Activated T-cell treated with anti-CD3 and anti-CD28 coated beads for 24 hours (primary cell): ENCODE measurements at regions not wholly inside any gene's neighbourhood (a gene's known extent, or its start where the extent isn't known, plus 50 kb on each side); places are given as distances from the start of the nearest gene placed in this dataset.
"Not testable (repeated sequence)": the region's sequence is repeated elsewhere in the genome, so short reads cannot be mapped to it uniquely, and the experiment has no call there.

Experiments
- DNase-seq: peaks from one replicate; pipeline ENCODE4 v3.0.0-alpha.2; 2020; ENCODE audit warnings: low read depth

- DNase-seq = no peak
Observed at GRCh38 chr3:71961891-71962290, 176.9 kb upstream of the PROK2 start.

DNA sequence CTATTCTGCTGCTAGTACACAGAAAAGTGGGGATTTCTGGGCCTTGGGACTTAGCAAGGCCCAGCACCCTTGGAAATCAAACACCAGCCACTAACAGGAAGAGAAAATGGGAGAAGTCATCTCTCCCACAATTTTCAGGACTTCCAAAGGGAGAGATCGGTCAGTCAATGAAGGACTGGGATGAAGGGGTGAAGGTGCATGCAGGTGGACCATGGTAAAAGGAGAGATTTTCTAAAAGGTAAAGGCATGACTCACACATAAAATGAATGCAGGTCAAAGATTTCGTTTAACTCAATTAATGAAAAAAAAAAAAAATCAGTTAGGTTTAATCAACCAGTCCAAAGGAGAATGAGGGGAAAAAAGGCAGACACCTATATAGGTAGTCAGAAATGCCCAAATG is 176.4 kb upstream of the PROK2 start:
- DNase-seq = no peak

DNA sequence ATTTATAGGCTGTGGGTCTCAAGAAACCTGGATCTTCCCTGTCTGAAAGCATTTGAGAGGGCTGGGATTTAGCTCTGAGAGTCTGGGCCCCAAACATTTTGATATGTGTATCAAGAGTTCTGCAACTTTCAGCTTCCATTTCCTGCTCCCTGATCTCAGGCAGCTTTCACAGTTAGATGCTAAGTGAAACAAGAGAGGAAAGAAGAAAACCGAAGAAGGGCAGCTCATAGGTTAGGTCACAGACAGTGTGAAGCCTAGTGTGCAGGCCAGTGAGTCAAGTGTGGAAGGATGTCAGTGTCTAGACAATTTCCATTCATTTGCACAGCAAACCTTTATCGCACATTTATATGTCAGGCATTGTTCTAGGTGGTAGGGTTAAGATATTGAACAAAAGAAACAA is 173.6 kb upstream of the PROK2 start:
- no peak for DNase-seq

GRCh38 chr3:71956716-71957115 is 171.8 kb upstream of the PROK2 start:
- no peak for DNase-seq

- DNase-seq = no peak
Observed at GRCh38 chr3:71956069-71956340, 171.1 kb upstream of the PROK2 start.

- DNase-seq = peak; percentile 28
Observed at GRCh38 chr3:71955240-71956068, 170.5 kb upstream of the PROK2 start.

- no peak for DNase-seq
Observed at GRCh38 chr3:71951842-71952241, 166.9 kb upstream of the PROK2 start.

DNA sequence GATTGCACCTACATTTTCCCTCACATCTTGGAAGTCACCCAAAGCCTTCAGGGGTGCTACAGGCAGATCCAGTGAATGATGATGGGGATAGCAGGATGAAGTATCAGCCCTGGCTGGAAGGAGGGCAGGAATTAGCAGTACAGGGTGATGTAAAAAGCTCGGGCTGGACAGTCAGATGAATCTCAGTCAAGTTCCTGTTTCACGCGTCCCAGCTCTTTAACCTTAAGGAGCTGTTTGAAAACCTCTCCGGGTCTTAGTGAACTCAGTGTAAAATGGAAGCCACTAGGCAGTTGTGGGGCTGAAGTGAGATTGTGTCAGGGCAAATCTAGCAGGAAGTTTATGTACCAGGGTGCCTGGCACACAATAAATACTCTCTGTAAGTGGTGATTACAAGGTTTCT is 166.4 kb upstream of the PROK2 start:
- no peak for DNase-seq

- DNase-seq = no peak
Observed at GRCh38 chr3:71949442-71949841, 164.5 kb upstream of the PROK2 start.

DNA sequence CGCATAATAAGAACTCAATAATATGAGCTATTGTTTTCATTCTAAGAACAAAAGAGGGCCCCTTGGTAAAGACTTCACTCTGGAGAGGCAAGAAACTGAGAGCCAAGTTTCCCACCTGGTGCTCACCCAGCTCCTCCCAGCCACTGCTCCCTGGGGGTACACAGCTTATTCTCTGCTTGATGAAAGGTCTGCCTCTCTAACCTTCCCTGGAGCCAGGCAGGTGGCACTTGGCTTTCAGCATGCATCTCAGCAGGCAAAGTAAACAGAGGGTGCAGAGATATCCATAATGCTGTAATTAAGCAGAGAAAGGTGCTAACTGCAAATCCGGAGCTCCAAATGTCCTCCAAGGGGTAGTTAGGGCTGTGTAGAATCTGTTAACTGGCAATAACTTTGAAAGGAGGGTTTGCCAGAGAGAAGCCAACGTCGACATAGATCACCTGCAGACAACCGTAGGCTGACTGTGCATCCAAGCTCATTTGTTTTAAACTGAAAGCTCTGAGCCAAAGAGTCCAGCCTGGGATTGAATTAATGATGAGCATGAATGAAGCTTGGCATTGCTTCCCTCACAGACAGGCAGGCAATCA is 159.6 kb upstream of the PROK2 start:
- DNase-seq = no peak

DNA sequence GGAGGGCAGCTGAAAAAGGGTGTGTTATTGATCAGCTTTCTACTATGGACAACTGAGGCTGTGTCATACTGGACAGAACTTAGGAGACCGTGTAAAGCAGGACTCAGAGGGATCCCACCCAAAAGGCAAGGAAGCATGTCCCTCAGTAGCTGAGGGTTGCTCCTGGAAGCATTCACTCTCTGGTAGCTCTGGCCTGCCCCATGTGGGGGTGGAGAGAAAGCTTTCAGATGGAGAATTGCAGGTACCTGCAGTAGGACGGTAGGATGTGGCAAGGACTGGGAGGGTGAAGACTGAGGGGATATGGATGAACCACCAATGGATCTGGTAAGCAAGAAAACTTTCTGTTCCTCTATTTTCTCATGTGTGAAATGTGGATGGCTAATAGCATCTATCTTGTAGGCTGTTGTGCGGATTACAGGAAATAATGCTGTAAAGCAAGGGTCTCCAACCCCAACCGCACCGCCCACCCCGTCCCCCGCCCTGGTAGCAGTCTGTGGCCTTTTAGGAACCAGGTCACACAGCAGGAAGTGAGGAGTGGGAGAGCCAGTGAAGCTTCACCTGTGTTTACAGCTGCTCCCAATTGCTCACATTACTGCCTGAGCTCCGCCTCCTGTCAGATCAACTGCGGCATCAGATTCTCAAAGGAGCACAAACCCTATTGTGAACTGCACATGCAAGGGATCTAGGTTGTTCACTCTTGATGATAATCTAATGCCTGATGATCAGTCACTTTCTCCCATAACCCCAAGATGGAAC is 157.7 kb upstream of the PROK2 start:
- DNase-seq = no peak

- no peak for DNase-seq
Observed at GRCh38 chr3:71940486-71940885, 155.5 kb upstream of the PROK2 start.

DNA sequence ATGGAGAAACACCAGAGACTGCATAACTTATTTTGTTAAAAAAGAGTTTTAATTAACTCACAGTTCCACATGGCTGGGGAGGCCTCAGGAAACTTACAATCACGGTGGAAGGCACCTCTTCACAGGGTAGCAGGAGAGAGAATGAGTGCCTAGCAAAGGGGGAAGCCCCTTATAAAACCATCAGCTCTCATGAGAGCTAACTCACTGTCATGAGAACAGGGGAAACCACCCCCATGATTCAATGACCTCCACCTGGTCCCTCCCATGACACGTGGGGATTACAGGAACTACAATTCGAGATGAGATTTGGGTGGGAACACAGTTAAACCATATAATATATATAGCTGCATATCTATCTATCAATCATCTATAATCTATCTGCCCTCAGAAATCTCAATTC is 153.1 kb upstream of the PROK2 start:
- DNase-seq = not testable (repeated sequence)

- DNase-seq = no peak
Observed at GRCh38 chr3:71936681-71937080, 151.7 kb upstream of the PROK2 start.

DNA sequence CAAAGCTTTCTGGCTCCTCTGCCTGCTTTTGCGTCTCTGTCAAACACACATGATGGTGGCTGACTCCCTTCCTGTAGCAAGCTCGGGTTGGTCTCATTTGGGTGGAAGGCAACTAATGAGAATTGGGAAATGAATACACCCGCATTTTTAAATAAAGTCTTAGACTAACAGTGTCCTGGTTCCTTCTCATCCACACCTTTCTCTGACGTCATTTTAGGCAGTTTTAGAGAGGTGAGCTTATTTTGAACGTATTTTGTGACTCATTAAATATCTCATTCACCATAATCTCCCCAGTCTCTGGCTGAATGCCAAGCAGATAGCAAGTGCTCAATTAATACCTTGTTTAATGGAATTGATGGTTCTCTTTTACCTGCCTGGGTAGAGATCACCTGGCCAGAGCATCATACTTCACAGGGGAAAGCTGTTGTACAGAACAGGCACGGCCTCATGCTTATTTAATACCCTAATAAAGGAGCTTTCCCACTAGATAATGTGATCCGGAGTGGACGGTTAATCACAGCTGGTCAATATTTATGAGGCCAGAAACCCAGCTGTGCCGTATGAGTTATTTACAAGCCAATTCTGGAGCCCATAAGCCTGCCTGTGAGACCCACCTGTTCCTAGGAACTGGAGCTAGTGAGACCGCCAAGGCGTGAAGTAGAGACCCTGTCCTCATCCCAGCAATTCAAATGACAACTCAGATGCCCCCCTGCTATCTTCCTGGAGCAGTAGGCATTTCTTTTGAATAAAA is 149.7 kb upstream of the PROK2 start:
- DNase-seq = no peak

DNA sequence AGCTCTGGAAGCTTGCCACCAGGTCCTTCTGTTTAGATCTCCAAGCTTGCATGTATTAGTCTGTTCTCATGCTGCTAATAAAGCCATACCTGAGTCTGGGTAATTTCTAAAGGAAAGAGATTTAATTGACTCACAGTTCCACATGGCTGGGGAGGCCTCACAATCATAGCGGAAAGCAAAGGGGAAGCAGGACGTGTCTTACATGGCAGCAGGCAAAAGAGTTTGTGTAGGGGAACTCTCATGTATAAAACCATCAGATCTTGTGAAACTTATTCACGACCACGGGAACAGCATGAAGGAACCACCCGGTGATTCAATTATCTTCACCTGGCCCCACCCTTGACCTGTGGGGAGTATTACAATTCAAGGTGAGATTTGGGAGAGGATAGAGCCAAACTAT is 147.0 kb upstream of the PROK2 start:
- DNase-seq = no peak

GRCh38 chr3:71930056-71930991 is 145.4 kb upstream of the PROK2 start:
- DNase-seq = no peak

- no peak for DNase-seq
Observed at GRCh38 chr3:71928212-71928611, 143.3 kb upstream of the PROK2 start.

DNA sequence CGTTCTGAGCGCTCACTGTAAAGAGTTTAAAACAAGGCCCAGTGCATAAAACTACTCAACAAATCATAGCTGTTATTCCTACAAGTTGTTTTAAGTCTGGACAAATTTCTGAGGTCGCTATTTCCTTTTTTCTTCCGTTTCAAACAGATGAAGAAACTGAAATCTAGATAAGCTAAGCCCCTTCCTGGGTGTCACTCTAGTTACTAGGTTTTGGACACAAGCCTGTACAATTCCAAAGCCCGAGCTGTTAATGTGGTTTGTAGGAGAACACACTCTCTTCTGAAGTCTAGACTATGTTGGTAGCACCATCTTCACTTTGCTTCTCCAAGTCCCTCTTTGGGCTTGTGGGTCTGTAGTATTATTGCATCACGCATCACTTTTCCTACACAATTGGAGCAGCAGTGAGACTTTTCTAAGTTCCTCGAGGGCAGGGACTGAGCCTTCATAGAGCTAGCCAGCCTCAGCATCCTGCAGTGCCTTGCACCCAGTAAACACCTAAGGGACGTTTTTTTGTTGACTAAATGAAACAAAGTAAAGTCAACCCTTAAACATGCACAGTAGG is 142.6 kb upstream of the PROK2 start:
- no peak for DNase-seq

DNA sequence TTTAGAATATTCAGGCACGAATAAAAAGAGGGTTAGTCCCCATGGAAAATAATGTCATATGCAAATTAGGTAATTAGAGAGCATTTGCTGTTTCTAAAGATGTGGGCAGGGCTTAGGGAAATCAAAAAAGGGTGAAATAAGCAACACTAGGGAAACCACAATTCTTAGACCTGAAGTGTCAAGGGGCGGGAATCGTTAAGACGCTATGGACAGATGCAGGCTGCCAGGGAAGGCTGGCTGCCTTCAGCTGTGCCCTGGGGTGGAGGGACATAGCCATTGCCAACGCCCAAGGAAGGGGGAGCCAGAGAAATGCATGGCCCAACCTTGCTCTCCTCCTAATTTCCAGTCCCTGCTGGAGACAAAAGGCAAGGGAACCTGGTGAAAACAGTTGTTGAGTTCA is 141.7 kb upstream of the PROK2 start:
- no peak for DNase-seq

- peak; percentile 4 for DNase-seq
Observed at GRCh38 chr3:71926262-71926600, 141.3 kb upstream of the PROK2 start.
